A549 (cell line): ENCODE measurements at regions not wholly inside any gene's neighbourhood (a gene's known extent, or its start where the extent isn't known, plus 50 kb on each side); places are given as distances from the start of the nearest gene placed in this dataset.

ENCODE experiments used
- ATAC-seq, 2 experiments: fragments of 200-7000 bp in 1 of 2; fragments of >200 bp in 1 of 2; cut with Nextera tagmentation in 1 of 2; cut with Tn5 transposase in 1 of 2; 3 replicates each; pipeline versions ENCODE4 v1.8.0 to v1.9.1; 2018 to 2020; ENCODE audit warnings: mild to moderate bottlenecking in 1 of 2, moderate library complexity in 1 of 2
- CTCF ChIA-PET: fragments of 300-600 bp; sonication (Branson Sonifier 250); formaldehyde crosslinking; extraction: SDS; loops from one replicate; lab custom pipeline; 2021; ENCODE audit warnings: antibody characterized with exemption, inconsistent platforms; lab: Yijun Ruan, JAX
- POLR2A ChIA-PET: fragments of 350-600 bp; formaldehyde crosslinking; extraction: SDS; loops from one replicate; lab custom pipeline; 2021; ENCODE audit warnings: antibody characterized with exemption, inconsistent platforms; lab: Yijun Ruan, JAX
- DNase-seq, 2 experiments: peaks; one replicate each; pipeline versions ENCODE4 v3.0.0 to v3.0.0-alpha.2; 2011 to 2016; ENCODE audit warnings: low read depth in 1 of 2, low spot score in 1 of 2
- FAIRE-seq: peaks from 2 replicates; lab custom pipeline; 2011; peaks lifted over from hg19 to GRCh38; lab: Jason Lieb, UNC
- H3K27ac ChIP-seq, 2 experiments: fragments of >200 bp; sonication (Bioruptor Twin); formaldehyde crosslinking; 3 replicates each; pipeline ENCODE4 v1.5.1; 2016 to 2017
- H3K4me1 ChIP-seq: fragments of >200 bp; sonication (Bioruptor Twin); formaldehyde crosslinking; 3 replicates; pipeline ENCODE4 v1.6.1; 2016
- H3K4me2 ChIP-seq: fragments of >200 bp; sonication (Bioruptor Twin); formaldehyde crosslinking; 3 replicates; pipeline ENCODE4 v1.6.1; 2016
- H3K4me3 ChIP-seq: fragments of >200 bp; sonication (Bioruptor Twin); formaldehyde crosslinking; 3 replicates; pipeline ENCODE4 v1.5.1; 2016
- H3K9me3 ChIP-seq: fragments of >200 bp; sonication (Bioruptor Twin); formaldehyde crosslinking; 3 replicates; pipeline ENCODE4 v1.6.1; 2016
- CBX8 ChIP-seq: fragments of 200-600 bp; sonication (generic); IDR thresholded peaks from 2 replicates; pipeline ENCODE4 v1.6.1; 2016
- CEBPB ChIP-seq, 2 experiments: fragments of >200 bp in 1 of 2; sonication (Bioruptor Twin) in 1 of 2; formaldehyde crosslinking in 1 of 2; IDR thresholded peaks; 2 replicates each; pipeline ENCODE4 v1.6.1; 2012 to 2016
- CHD2 ChIP-seq: fragments of 150-350 bp; IDR thresholded peaks from 2 replicates; pipeline ENCODE4 v1.6.1; 2014; ENCODE audit warnings: low read length; ENCODE audit not compliant: partially characterized antibody
- CHD4 ChIP-seq: fragments of 200-600 bp; sonication (generic); IDR thresholded peaks from 2 replicates; pipeline ENCODE4 v1.6.1; 2016; ENCODE audit warnings: antibody characterized with exemption, mild to moderate bottlenecking, borderline replicate concordance
- E2F6 ChIP-seq: IDR thresholded peaks from 2 replicates; pipeline ENCODE4 v1.6.1; 2012; ENCODE audit warnings: low read depth, borderline replicate concordance
- EHMT2 ChIP-seq: fragments of 200-600 bp; sonication (generic); IDR thresholded peaks from 2 replicates; pipeline ENCODE4 v1.6.1; 2016; ENCODE audit warnings: antibody characterized with exemption, low read depth, mild to moderate bottlenecking, moderate library complexity
- EP300 ChIP-seq, 2 experiments: fragments of >200 bp; sonication (Bioruptor Twin); formaldehyde crosslinking; IDR thresholded peaks; 2 replicates in 1 of 2; 3 replicates in 1 of 2; pipeline ENCODE4 v1.6.1; 2016 to 2017
- ESRRA ChIP-seq: fragments of 150-350 bp; IDR thresholded peaks from 2 replicates; pipeline ENCODE4 v1.6.1; 2014; ENCODE audit warnings: mild to moderate bottlenecking, low read length, borderline replicate concordance
- GATA3 ChIP-seq: IDR thresholded peaks from 2 replicates; pipeline ENCODE4 v1.6.1; 2012; ENCODE audit warnings: borderline replicate concordance
- HDAC2 ChIP-seq: fragments of 200-600 bp; sonication (generic); IDR thresholded peaks from 2 replicates; pipeline ENCODE4 v1.6.1; 2016
- HEYL ChIP-seq: fragments of 250-450 bp; sonication (Bioruptor Pico); IDR thresholded peaks from 2 replicates; pipeline ENCODE4 v1.8.0; 2021; ENCODE audit warnings: mild to moderate bottlenecking, moderate library complexity
- KDM1A ChIP-seq: fragments of 200-600 bp; sonication (generic); IDR thresholded peaks from 2 replicates; pipeline ENCODE4 v1.6.1; 2016; ENCODE audit warnings: low read depth, mild to moderate bottlenecking
- MYC ChIP-seq: IDR thresholded peaks from 2 replicates; pipeline ENCODE4 v1.6.1; 2012; ENCODE audit warnings: mild to moderate bottlenecking, inconsistent platforms, low read length, improper control_type of control experiment, borderline replicate concordance
- NFE2L2 ChIP-seq: fragments of 150-350 bp; conservative IDR thresholded peaks from 2 replicates; pipeline ENCODE4 v1.6.1; 2014; ENCODE audit warnings: low read length
- POLR2AphosphoS2 ChIP-seq: conservative IDR thresholded peaks from 2 replicates; pipeline ENCODE4 v1.6.1; 2012; ENCODE audit warnings: low read length, improper control_type of control experiment, inconsistent platforms
- RAD21 ChIP-seq, 2 experiments: fragments of >200 bp in 1 of 2; sonication (Bioruptor Twin) in 1 of 2; formaldehyde crosslinking in 1 of 2; IDR thresholded peaks in 1 of 2; conservative IDR thresholded peaks in 1 of 2; 2 replicates in 1 of 2; 3 replicates in 1 of 2; pipeline ENCODE4 v1.6.1; 2012 to 2018; ENCODE audit warnings: inconsistent platforms in 1 of 2
- RARB ChIP-seq: fragments of 250-450 bp; sonication (Bioruptor Pico); IDR thresholded peaks from 2 replicates; pipeline ENCODE4 v1.8.0; 2021; ENCODE audit warnings: mild to moderate bottlenecking, moderate library complexity
- RCOR1 ChIP-seq: fragments of 150-350 bp; IDR thresholded peaks from 2 replicates; pipeline ENCODE4 v1.6.1; 2014; ENCODE audit warnings: antibody characterized with exemption, low read length, low read depth
- REST ChIP-seq: fragments of 200-600 bp; sonication (generic); IDR thresholded peaks from 2 replicates; pipeline ENCODE4 v1.6.1; 2016; ENCODE audit warnings: antibody characterized with exemption, mild to moderate bottlenecking, moderate library complexity
- RFX5 ChIP-seq: fragments of 450-650 bp; IDR thresholded peaks from 2 replicates; pipeline ENCODE4 v1.7.1; 2014; ENCODE audit warnings: antibody characterized with exemption, mild to moderate bottlenecking, moderate library complexity
- SMC3 ChIP-seq: fragments of >200 bp; sonication (Bioruptor Twin); formaldehyde crosslinking; IDR thresholded peaks from 3 replicates; pipeline ENCODE4 v1.6.1; 2018; ENCODE audit warnings: inconsistent platforms
- SREBF2 ChIP-seq: fragments of 450-650 bp; IDR thresholded peaks from 2 replicates; pipeline ENCODE4 v1.6.1; 2014; ENCODE audit warnings: mild to moderate bottlenecking, moderate library complexity
- TP53 ChIP-seq: fragments of 250-450 bp; sonication (Bioruptor Pico); IDR thresholded peaks from 2 replicates; pipeline ENCODE4 v1.5.0; 2021; ENCODE audit warnings: mild to moderate bottlenecking, moderate library complexity
- WGBS: methylation state at CpG from one replicate; pipeline ENCODE4 v1.1.6; 2017; ENCODE audit errors: missing lambda C conversion rate; 5-methylcytosine and 5-hydroxymethylcytosine counted together
- TF ChIP-seq, protein P1 (sequence below): IDR thresholded peaks from 2 replicates; pipeline ENCODE4 v1.6.1; 2012
- TF ChIP-seq, protein P2 (sequence below): fragments of >200 bp; sonication (Bioruptor Twin); formaldehyde crosslinking; IDR thresholded peaks from 3 replicates; pipeline ENCODE4 v1.5.1; 2016

DNA sequence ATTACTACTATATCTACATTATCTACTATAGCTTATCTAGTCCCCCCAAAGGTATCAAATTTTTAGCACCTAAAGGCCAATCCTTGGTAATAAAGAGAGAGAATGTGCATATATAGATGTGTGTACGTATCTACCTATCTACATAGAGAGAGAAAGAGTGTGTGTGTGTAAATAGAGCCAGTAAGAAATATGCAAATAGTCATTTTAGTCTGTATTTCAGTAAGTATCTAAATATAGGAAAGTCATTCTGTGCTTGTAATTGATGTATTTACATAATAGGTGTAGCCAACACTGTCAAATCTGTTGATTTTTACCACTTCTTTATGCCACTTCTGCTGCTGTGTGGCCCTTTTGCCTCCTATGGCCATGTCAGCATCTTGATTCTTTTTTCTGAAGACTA is 284.5 kb upstream of the TFPI start (continued):
- no peak for TF ChIP-seq POLR2AphosphoS2
- no peak for TF ChIP-seq SREBF2
- no peak for TF ChIP-seq RCOR1

- ChIA-PET POLR2A (no interaction called here), CTCF (interaction anchor here (0.8 to 4.1 kb wide), 11 partner anchors 12 to 669 kb away, joined by 3 to 33 read pairs (median 4); no protein-coding TSS in a partner anchor)
- no peaks in the 10 kb centered on the region for H3K9me3 ChIP-seq
- FAIRE-seq (no peak), DNase-seq (no peak), ATAC-seq (no peak)
- 83% methylated on average over 4 of the region's 4 CpGs for WGBS
- H3K27ac ChIP-seq: no peak overlapping the region
- no peak overlapping the region for H3K4me2 ChIP-seq
- no peak overlapping the region for H3K4me3 ChIP-seq
- H3K4me1 ChIP-seq: no peaks in the 10 kb centered on the region
- TF ChIP-seq CEBPB (IDR thresholded peaks at IDR 0.05) (no peak), REST (no peak), KDM1A (peak; percentile 35; the same call in 1 of the 2 replicates)
Measured at GRCh38 chr2:187842315-187842714, 288.1 kb upstream of the TFPI start.

DNA sequence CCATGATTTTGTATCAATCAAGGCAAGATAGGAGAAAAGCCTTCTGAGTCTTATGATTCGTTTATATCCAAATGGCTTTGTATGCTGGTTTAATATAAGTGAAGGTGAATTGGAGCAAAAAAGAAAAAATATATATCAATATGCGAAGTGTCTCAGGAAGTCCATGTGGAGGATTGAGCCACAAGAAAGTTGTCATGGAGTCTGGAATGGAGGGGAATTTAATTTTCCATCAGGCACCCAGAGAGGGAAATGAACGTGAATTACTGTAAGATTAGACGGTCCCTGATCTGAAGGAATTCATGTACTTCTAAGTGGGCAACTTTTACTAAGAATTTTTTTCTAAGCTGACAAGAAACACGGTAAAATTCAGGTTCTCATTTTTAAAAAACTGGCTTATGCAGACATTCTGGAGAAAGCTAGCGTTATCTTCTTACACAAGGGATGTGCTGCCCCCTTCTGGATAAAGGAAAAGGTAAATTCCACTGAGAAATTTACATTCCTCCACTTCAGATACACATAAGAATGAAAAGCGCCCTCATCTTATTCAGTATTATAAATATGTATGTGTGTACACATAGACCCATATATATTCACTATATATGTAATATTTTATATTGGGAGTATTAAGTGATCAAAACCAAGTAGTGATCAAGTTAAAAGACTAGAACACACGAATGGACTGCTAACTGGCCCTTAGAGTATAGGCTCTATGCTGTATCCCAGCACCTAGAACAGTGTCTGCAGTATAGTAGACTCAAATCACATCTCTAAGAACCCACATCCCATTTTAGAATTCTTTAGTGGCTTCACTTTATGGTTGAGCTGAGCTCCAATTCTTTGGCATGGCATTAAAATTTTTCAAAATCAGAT is 289.0 kb upstream of the TFPI start:
- CTCF ChIA-PET: interaction anchor here (0.5 to 4.1 kb wide), 21 partner anchors 9 to 668 kb away, joined by 3 to 33 read pairs (median 3); no protein-coding TSS in a partner anchor
- Histone ChIP-seq H3K27ac (no peak overlapping the region), H3K4me2 (peak overlapping the region; percentile 49), H3K4me3 (no peak overlapping the region), H3K9me3 (no peaks in the 10 kb centered on the region), H3K4me1 (no peaks in the 10 kb centered on the region)
- POLR2A ChIA-PET: no interaction called here
- ATAC-seq: peak; percentile 80 to 92
- WGBS: 28% methylated on average over 8 of the region's 8 CpGs
- FAIRE-seq: no peak
- DNase-seq: peak; percentile 15 to 79
- TF ChIP-seq CBX8 (no peak), E2F6 (no peak), HEYL (CRISPR knock-in tag) (no peak), MYC (no peak), RARB (CRISPR knock-in tag) (no peak), REST (no peak), POLR2AphosphoS2 (no peak), SMC3 (peak; percentile 91), EP300 (IDR thresholded peaks at IDR 0.05) (no peak), RAD21 (conservative IDR thresholded peaks at IDR 0.05 in 1 of 2, IDR thresholded peaks at IDR 0.05 in 1 of 2) (peak; percentile 85 to 88), CHD4 (no peak), NFE2L2 (no peak), GATA3 (no peak), ESRRA (no peak), EHMT2 (no peak), RFX5 (no peak), TP53 (no peak), HDAC2 (no peak), CHD2 (no peak)
- TF ChIP-seq, protein P1, sequence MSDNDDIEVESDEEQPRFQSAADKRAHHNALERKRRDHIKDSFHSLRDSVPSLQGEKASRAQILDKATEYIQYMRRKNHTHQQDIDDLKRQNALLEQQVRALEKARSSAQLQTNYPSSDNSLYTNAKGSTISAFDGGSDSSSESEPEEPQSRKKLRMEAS: no peak
- TF ChIP-seq, protein P2, sequence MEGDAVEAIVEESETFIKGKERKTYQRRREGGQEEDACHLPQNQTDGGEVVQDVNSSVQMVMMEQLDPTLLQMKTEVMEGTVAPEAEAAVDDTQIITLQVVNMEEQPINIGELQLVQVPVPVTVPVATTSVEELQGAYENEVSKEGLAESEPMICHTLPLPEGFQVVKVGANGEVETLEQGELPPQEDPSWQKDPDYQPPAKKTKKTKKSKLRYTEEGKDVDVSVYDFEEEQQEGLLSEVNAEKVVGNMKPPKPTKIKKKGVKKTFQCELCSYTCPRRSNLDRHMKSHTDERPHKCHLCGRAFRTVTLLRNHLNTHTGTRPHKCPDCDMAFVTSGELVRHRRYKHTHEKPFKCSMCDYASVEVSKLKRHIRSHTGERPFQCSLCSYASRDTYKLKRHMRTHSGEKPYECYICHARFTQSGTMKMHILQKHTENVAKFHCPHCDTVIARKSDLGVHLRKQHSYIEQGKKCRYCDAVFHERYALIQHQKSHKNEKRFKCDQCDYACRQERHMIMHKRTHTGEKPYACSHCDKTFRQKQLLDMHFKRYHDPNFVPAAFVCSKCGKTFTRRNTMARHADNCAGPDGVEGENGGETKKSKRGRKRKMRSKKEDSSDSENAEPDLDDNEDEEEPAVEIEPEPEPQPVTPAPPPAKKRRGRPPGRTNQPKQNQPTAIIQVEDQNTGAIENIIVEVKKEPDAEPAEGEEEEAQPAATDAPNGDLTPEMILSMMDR: peak; percentile 90
